GM12892 (cell line): ENCODE measurements at regions not wholly inside any gene's neighbourhood (a gene's known extent, or its start where the extent isn't known, plus 50 kb on each side); places are given as distances from the start of the nearest gene placed in this dataset.

Experiments used
- POLR2A ChIP-seq: IDR thresholded peaks from 2 replicates; pipeline ENCODE4 v1.6.1; 2011; ENCODE audit warnings: low read depth, low read length, control low read depth
- POLR2AphosphoS5 ChIP-seq: IDR thresholded peaks from 2 replicates; pipeline ENCODE4 v1.6.1; 2011; ENCODE audit warnings: low read depth, low read length, control low read depth

- TF ChIP-seq POLR2A = no peak
- TF ChIP-seq POLR2AphosphoS5 = no peak
Measured at GRCh38 chr6:51028276-51028675, 209.6 kb downstream of the TFAP2B start.
